GM21619 (cell line): ENCODE measurements at regions not wholly inside any gene's neighbourhood (a gene's known extent, or its start where the extent isn't known, plus 50 kb on each side); places are given as distances from the start of the nearest gene placed in this dataset.
"Not testable (repeated sequence)": the region's sequence is repeated elsewhere in the genome, so short reads cannot be mapped to it uniquely, and the experiment has no call there.

Experiments used
- ATAC-seq: cut with Tn5 transposase; IDR thresholded peaks from one replicate; pipeline ENCODE4 v1.9.1; 2021; ENCODE audit not compliant: unreplicated experiment

- ATAC-seq = no peak
These were observed 148.6 kb upstream of the ARG1 start for GRCh38 chr6:131424475-131424874.

- no peak for ATAC-seq
These were observed 145.5 kb upstream of the ARG1 start for GRCh38 chr6:131427434-131428058.

GRCh38 chr6:131430531-131430930, 142.5 kb upstream of the ARG1 start:
- ATAC-seq = no peak

- no peak for ATAC-seq
These were observed 141.3 kb upstream of the ARG1 start for GRCh38 chr6:131431718-131432117.

- ATAC-seq = no peak
These were observed 139.1 kb upstream of the ARG1 start for GRCh38 chr6:131433927-131434326.

GRCh38 chr6:131436358-131436757, 136.7 kb upstream of the ARG1 start:
- no peak for ATAC-seq

GRCh38 chr6:131443014-131443413, 130.0 kb upstream of the ARG1 start:
- ATAC-seq = no peak

- no peak for ATAC-seq
These were observed 129.5 kb upstream of the ARG1 start for GRCh38 chr6:131443514-131443913.

GRCh38 chr6:131445356-131445755, 127.7 kb upstream of the ARG1 start:
- not testable (repeated sequence) for ATAC-seq

- no peak for ATAC-seq
These were observed 122.2 kb upstream of the ARG1 start for GRCh38 chr6:131450861-131451260.

- ATAC-seq = no peak
These were observed 121.5 kb upstream of the ARG1 start for GRCh38 chr6:131451321-131452144.

GRCh38 chr6:131453803-131454202, 119.2 kb upstream of the ARG1 start:
- no peak for ATAC-seq

GRCh38 chr6:131456565-131456964, 116.5 kb upstream of the ARG1 start:
- ATAC-seq = no peak

GRCh38 chr6:131459005-131459404, 114.0 kb upstream of the ARG1 start:
- ATAC-seq = no peak

- ATAC-seq = no peak
These were observed 112.4 kb upstream of the ARG1 start for GRCh38 chr6:131460614-131461000.

- no peak for ATAC-seq
These were observed 103.9 kb upstream of the ARG1 start for GRCh38 chr6:131469130-131469529.

GRCh38 chr6:131470534-131470933, 102.5 kb upstream of the ARG1 start:
- ATAC-seq = no peak

- no peak for ATAC-seq
These were observed 101.7 kb upstream of the ARG1 start for GRCh38 chr6:131471331-131471730.

- ATAC-seq = not testable (repeated sequence)
These were observed 99.7 kb upstream of the ARG1 start for GRCh38 chr6:131473303-131473702.

GRCh38 chr6:131476362-131476761, 96.7 kb upstream of the ARG1 start:
- no peak for ATAC-seq

GRCh38 chr6:131478740-131479211, 94.2 kb upstream of the ARG1 start:
- not testable (repeated sequence) for ATAC-seq

GRCh38 chr6:131486608-131487007, 86.4 kb upstream of the ARG1 start:
- no peak for ATAC-seq
